CD4-positive, alpha-beta memory T cell (primary cell): ENCODE measurements at regions not wholly inside any gene's neighbourhood (a gene's known extent, or its start where the extent isn't known, plus 50 kb on each side); places are given as distances from the start of the nearest gene placed in this dataset.

Experiments used
- CTCF ChIA-PET: fragments of 350-600 bp; sonication (Branson Sonifier 250); formaldehyde crosslinking; loops from one replicate; lab custom pipeline; 2021; ENCODE audit warnings: inconsistent platforms; ENCODE audit not compliant: partially characterized antibody; lab: Charles Lee
- POLR2A ChIA-PET: fragments of 350-600 bp; sonication (Branson Sonifier 250); formaldehyde crosslinking; loops from one replicate; lab custom pipeline; 2021; ENCODE audit not compliant: partially characterized antibody; lab: Charles Lee
- DNase-seq, 5 donors: peaks; one replicate each; pipeline versions ENCODE4 v3.0.0 to v3.0.0-alpha.2; 2020 to 2022; ENCODE audit warnings: mixed read lengths in 1 of 5
- H3K27ac ChIP-seq: one replicate; pipeline ENCODE4 v1.7.0; 2013; ENCODE audit warnings: low read depth, low read length
- H3K27me3 ChIP-seq: 2 replicates; pipeline ENCODE4 v1.7.0; 2013; ENCODE audit warnings: mild to moderate bottlenecking, low read length, moderate library complexity; ENCODE audit not compliant: insufficient read depth
- H3K36me3 ChIP-seq: 2 replicates; pipeline ENCODE4 v1.7.0; 2013; ENCODE audit warnings: mild to moderate bottlenecking, low read length, moderate library complexity; ENCODE audit not compliant: insufficient read depth
- H3K4me1 ChIP-seq: 2 replicates; pipeline ENCODE4 v1.7.0; 2013; ENCODE audit warnings: mild to moderate bottlenecking, low read length, moderate library complexity; ENCODE audit not compliant: insufficient read depth
- H3K4me3 ChIP-seq, 2 donors: one replicate each; pipeline ENCODE4 v1.7.0; 2013; ENCODE audit warnings: low read length in 2 of 2, mild to moderate bottlenecking in 1 of 2
- H3K9me3 ChIP-seq, 2 donors: one replicate each; pipeline ENCODE4 v1.7.0; 2013; ENCODE audit warnings: low read length in 2 of 2, control low read depth in 1 of 2; ENCODE audit not compliant: control insufficient read depth in 1 of 2
- H3K27ac Mint-ChIP-seq, 7 donors: one replicate each; pipeline ENCODE4 v1.8.0; 2020 to 2021; ENCODE audit warnings: mixed read lengths in 7 of 7, mild to moderate bottlenecking in 6 of 7, inconsistent platforms in 3 of 7, moderate library complexity in 3 of 7
- H3K27me3 Mint-ChIP-seq, 2 donors: one replicate each; pipeline ENCODE4 v1.8.0; 2020 to 2021; ENCODE audit warnings: mixed read lengths in 2 of 2
- H3K36me3 Mint-ChIP-seq, 2 donors: one replicate each; pipeline ENCODE4 v1.8.0; 2020 to 2021; ENCODE audit warnings: mixed read lengths in 2 of 2, inconsistent platforms in 1 of 2, mild to moderate bottlenecking in 1 of 2
- H3K4me1 Mint-ChIP-seq, 4 donors: one replicate each; pipeline ENCODE4 v1.8.0; 2020 to 2021; ENCODE audit warnings: mixed read lengths in 4 of 4, mild to moderate bottlenecking in 1 of 4
- H3K4me3 Mint-ChIP-seq, 8 donors: one replicate each; pipeline ENCODE4 v1.8.0; 2020 to 2021; ENCODE audit warnings: mixed read lengths in 8 of 8, mild to moderate bottlenecking in 7 of 8, moderate library complexity in 6 of 8, inconsistent platforms in 3 of 8
- H3K9me3 Mint-ChIP-seq, 8 donors: one replicate each; pipeline ENCODE4 v1.8.0; 2020 to 2021; ENCODE audit warnings: mixed read lengths in 8 of 8, mild to moderate bottlenecking in 5 of 8, inconsistent platforms in 3 of 8, moderate library complexity in 1 of 8
- intact Hi-C: fragments of 100-400 bp; cut with micrococcal nuclease; formaldehyde crosslinking; loops from one replicate; pipeline ENCODE4 v1.15.1; 2023

- Histone ChIP-seq H3K4me3 (no peak overlapping the region), H3K9me3 (no peaks in the 10 kb centered on the region), H3K27ac (no peak overlapping the region), H3K4me1 (no peaks in the 10 kb centered on the region), H3K36me3 (no peaks in the 10 kb centered on the region), H3K27me3 (no peaks in the 10 kb centered on the region)
- Mint-ChIP-seq H3K4me3 (no peak overlapping the region), H3K9me3 (peaks cover 4 to 17% (median 8%) of the 10 kb centered on the region in 8 donors), H3K36me3 (no peaks in the 10 kb centered on the region), H3K27ac (no peak overlapping the region), H3K27me3 (no peaks in the 10 kb centered on the region), H3K4me1 (no peaks in the 10 kb centered on the region)
- no peak for DNase-seq
- CTCF ChIA-PET, result no interaction called here
- POLR2A ChIA-PET, result no interaction called here
- intact Hi-C loops, result no loop called here
Observed at GRCh38 chr2:78476619-78477229, 548.8 kb upstream of the REG3G start.

GRCh38 chr2:78486565-78486964 lies 538.9 kb upstream of the REG3G start:
- H3K4me3 Mint-ChIP-seq, result no peak overlapping the region
- Histone ChIP-seq H3K27ac (no peak overlapping the region), H3K9me3 (no peaks in the 10 kb centered on the region), H3K4me1 (no peaks in the 10 kb centered on the region), H3K4me3 (no peak overlapping the region), H3K27me3 (no peaks in the 10 kb centered on the region), H3K36me3 (no peaks in the 10 kb centered on the region)
- ChIA-PET POLR2A (no interaction called here), CTCF (no interaction called here)
- H3K4me1 Mint-ChIP-seq, result no peaks in the 10 kb centered on the region
- no peaks in the 10 kb centered on the region for H3K27me3 Mint-ChIP-seq
- intact Hi-C loops, result no loop called here
- H3K36me3 Mint-ChIP-seq, result no peaks in the 10 kb centered on the region
- peaks cover 2 to 17% (median 9%) of the 10 kb centered on the region in 8 donors for H3K9me3 Mint-ChIP-seq
- no peak overlapping the region for H3K27ac Mint-ChIP-seq
- no peak for DNase-seq

- Histone ChIP-seq H3K4me1 (no peaks in the 10 kb centered on the region), H3K4me3 (no peak overlapping the region), H3K9me3 (no peaks in the 10 kb centered on the region), H3K36me3 (no peaks in the 10 kb centered on the region), H3K27ac (no peak overlapping the region), H3K27me3 (no peaks in the 10 kb centered on the region)
- Mint-ChIP-seq H3K4me1 (no peaks in the 10 kb centered on the region), H3K27ac (no peak overlapping the region), H3K36me3 (no peaks in the 10 kb centered on the region), H3K4me3 (no peak overlapping the region), H3K27me3 (no peaks in the 10 kb centered on the region), H3K9me3 (peaks cover 2 to 50% (median 40%) of the 10 kb centered on the region in 8 donors)
- no peak for DNase-seq
- intact Hi-C loops, result no loop called here
- ChIA-PET POLR2A (no interaction called here), CTCF (no interaction called here)
Observed at GRCh38 chr2:78498125-78498524, 527.4 kb upstream of the REG3G start.

- CTCF ChIA-PET, result no interaction called here
- no peaks in the 10 kb centered on the region for H3K4me1 ChIP-seq
- H3K27me3 Mint-ChIP-seq, result no peaks in the 10 kb centered on the region
Observed at GRCh38 chr2:78506301-78506700, 519.2 kb upstream of the REG3G start.

GRCh38 chr2:78521938-78522337 lies 503.6 kb upstream of the REG3G start:
- CTCF ChIA-PET, result no interaction called here
- no peak for DNase-seq
- POLR2A ChIA-PET, result no interaction called here
- Histone ChIP-seq H3K9me3 (peaks cover 0 to 3% of the 10 kb centered on the region in 2 donors), H3K4me1 (no peaks in the 10 kb centered on the region), H3K27ac (no peak overlapping the region), H3K4me3 (no peak overlapping the region), H3K36me3 (no peaks in the 10 kb centered on the region), H3K27me3 (no peaks in the 10 kb centered on the region)
- Mint-ChIP-seq H3K9me3 (peaks cover 2 to 32% (median 17%) of the 10 kb centered on the region in 8 donors), H3K27me3 (no peaks in the 10 kb centered on the region), H3K4me1 (no peaks in the 10 kb centered on the region), H3K4me3 (no peak overlapping the region), H3K36me3 (no peaks in the 10 kb centered on the region), H3K27ac (no peak overlapping the region)
- intact Hi-C loops, result no loop called here

More at GRCh38 chr2:78506301-78506700, 519.2 kb upstream of the REG3G start:
- DNase-seq, result no peak
- Mint-ChIP-seq H3K4me1 (no peaks in the 10 kb centered on the region), H3K36me3 (no peaks in the 10 kb centered on the region), H3K27ac (no peak overlapping the region), H3K4me3 (no peak overlapping the region), H3K9me3 (peaks cover 6 to 46% (median 30%) of the 10 kb centered on the region in 8 donors)
- Histone ChIP-seq H3K36me3 (no peaks in the 10 kb centered on the region), H3K27me3 (no peaks in the 10 kb centered on the region), H3K9me3 (no peaks in the 10 kb centered on the region), H3K4me3 (no peak overlapping the region), H3K27ac (no peak overlapping the region)
- intact Hi-C loops, result no loop called here
- POLR2A ChIA-PET, result no interaction called here

GRCh38 chr2:78532762-78533379 lies 492.6 kb upstream of the REG3G start:
- intact Hi-C loops, result no loop called here
- no peak overlapping the region for H3K27ac Mint-ChIP-seq
- no peaks in the 10 kb centered on the region for H3K27me3 ChIP-seq
- POLR2A ChIA-PET, result no interaction called here
- no peaks in the 10 kb centered on the region for H3K4me1 Mint-ChIP-seq
- peaks cover 0 to 15% (median 7%) of the 10 kb centered on the region in 8 donors for H3K9me3 Mint-ChIP-seq
- DNase-seq, result no peak
- CTCF ChIA-PET, result no interaction called here
- H3K27ac ChIP-seq, result no peak overlapping the region
- no peak overlapping the region for H3K4me3 ChIP-seq
- H3K36me3 ChIP-seq, result no peaks in the 10 kb centered on the region
- H3K4me1 ChIP-seq, result no peaks in the 10 kb centered on the region
- H3K9me3 ChIP-seq, result no peaks in the 10 kb centered on the region
- H3K4me3 Mint-ChIP-seq, result no peak overlapping the region
- no peaks in the 10 kb centered on the region for H3K27me3 Mint-ChIP-seq
- H3K36me3 Mint-ChIP-seq, result no peaks in the 10 kb centered on the region

- H3K27me3 ChIP-seq, result no peaks in the 10 kb centered on the region
- Mint-ChIP-seq H3K4me1 (no peaks in the 10 kb centered on the region), H3K4me3 (no peak overlapping the region), H3K36me3 (no peaks in the 10 kb centered on the region), H3K9me3 (peaks cover 0 to 18% (median 11%) of the 10 kb centered on the region in 8 donors), H3K27ac (no peak overlapping the region), H3K27me3 (no peaks in the 10 kb centered on the region)
- CTCF ChIA-PET, result no interaction called here
- no peaks in the 10 kb centered on the region for H3K9me3 ChIP-seq
- H3K4me3 ChIP-seq, result no peak overlapping the region
- no peak overlapping the region for H3K27ac ChIP-seq
- no peak for DNase-seq
- POLR2A ChIA-PET, result no interaction called here
- intact Hi-C loops, result no loop called here
- H3K36me3 ChIP-seq, result no peaks in the 10 kb centered on the region
- H3K4me1 ChIP-seq, result no peaks in the 10 kb centered on the region
Observed at GRCh38 chr2:78535395-78535794, 490.1 kb upstream of the REG3G start.
